Duodenal mucosa (tissue), 2 donors: ENCODE measurements at regions not wholly inside any gene's neighbourhood (a gene's known extent, or its start where the extent isn't known, plus 50 kb on each side); places are given as distances from the start of the nearest gene placed in this dataset.

Source experiments
- H3K27ac ChIP-seq: one replicate; pipeline ENCODE4 v1.7.0; 2013; ENCODE audit warnings: low read depth, low read length
- H3K27me3 ChIP-seq, 2 donors: one replicate each; pipeline ENCODE4 v1.7.0; 2013; ENCODE audit warnings: low read length in 2 of 2, control low read depth in 1 of 2; ENCODE audit not compliant: insufficient read depth in 2 of 2, control insufficient read depth in 1 of 2
- H3K36me3 ChIP-seq, 2 donors: one replicate each; pipeline ENCODE4 v1.7.0; 2013; ENCODE audit warnings: low read length in 2 of 2, control low read depth in 1 of 2; ENCODE audit not compliant: insufficient read depth in 2 of 2, control insufficient read depth in 1 of 2
- H3K4me1 ChIP-seq, 2 donors: one replicate each; pipeline ENCODE4 v1.7.0; 2013; ENCODE audit warnings: low read length in 2 of 2, control low read depth in 1 of 2; ENCODE audit not compliant: insufficient read depth in 2 of 2, control insufficient read depth in 1 of 2
- H3K4me3 ChIP-seq, 2 donors: one replicate each; pipeline ENCODE4 v1.7.0; 2013; ENCODE audit warnings: low read length in 2 of 2, low read depth in 1 of 2
- H3K9ac ChIP-seq, 2 donors: one replicate each; pipeline ENCODE4 v1.7.0; 2013; ENCODE audit warnings: low read length in 2 of 2, low read depth in 1 of 2
- H3K9me3 ChIP-seq, 2 donors: one replicate each; pipeline ENCODE4 v1.7.0; 2013; ENCODE audit warnings: low read length in 2 of 2, control low read depth in 1 of 2; ENCODE audit not compliant: control insufficient read depth in 1 of 2

DNA sequence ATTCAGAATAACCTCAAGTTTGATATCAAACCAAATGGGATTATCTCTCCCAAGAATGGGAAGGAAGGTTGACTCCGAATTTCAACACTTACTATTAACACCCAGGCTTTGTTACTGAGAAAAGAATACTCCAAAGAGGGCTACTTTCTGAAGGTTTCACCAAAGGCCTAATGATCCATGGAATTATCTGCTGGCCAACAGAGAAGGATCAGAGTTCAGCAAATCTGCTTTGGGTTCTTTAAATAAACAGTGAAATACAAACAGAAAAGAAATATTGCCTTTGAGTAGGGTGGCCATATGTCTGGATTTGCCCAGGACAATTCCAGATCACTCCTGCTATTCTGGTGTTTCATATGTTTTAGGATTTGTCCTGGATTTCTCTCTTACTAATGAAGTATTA lies 564.5 kb upstream of the PSMD7 start:
- no peak overlapping the region for H3K9ac ChIP-seq
- H3K4me3 ChIP-seq: no peak overlapping the region
- H3K27me3 ChIP-seq: no peaks in the 10 kb centered on the region
- no peaks in the 10 kb centered on the region for H3K4me1 ChIP-seq
- no peak overlapping the region for H3K27ac ChIP-seq
- H3K9me3 ChIP-seq: no peaks in the 10 kb centered on the region
- no peaks in the 10 kb centered on the region for H3K36me3 ChIP-seq

GRCh38 chr16:73730481-73731090 lies 566.0 kb upstream of the PSMD7 start:
- H3K4me1 ChIP-seq: no peaks in the 10 kb centered on the region
- no peaks in the 10 kb centered on the region for H3K36me3 ChIP-seq
- no peak overlapping the region for H3K4me3 ChIP-seq
- no peak overlapping the region for H3K27ac ChIP-seq
- no peak overlapping the region for H3K9ac ChIP-seq
- H3K9me3 ChIP-seq: no peaks in the 10 kb centered on the region
- H3K27me3 ChIP-seq: no peaks in the 10 kb centered on the region

GRCh38 chr16:73725156-73725555 lies 571.5 kb upstream of the PSMD7 start:
- no peaks in the 10 kb centered on the region for H3K4me1 ChIP-seq
- H3K36me3 ChIP-seq: no peaks in the 10 kb centered on the region
- no peak overlapping the region for H3K27ac ChIP-seq
- no peaks in the 10 kb centered on the region for H3K9me3 ChIP-seq
- H3K4me3 ChIP-seq: no peak overlapping the region
- no peak overlapping the region for H3K9ac ChIP-seq
- H3K27me3 ChIP-seq: no peaks in the 10 kb centered on the region

DNA sequence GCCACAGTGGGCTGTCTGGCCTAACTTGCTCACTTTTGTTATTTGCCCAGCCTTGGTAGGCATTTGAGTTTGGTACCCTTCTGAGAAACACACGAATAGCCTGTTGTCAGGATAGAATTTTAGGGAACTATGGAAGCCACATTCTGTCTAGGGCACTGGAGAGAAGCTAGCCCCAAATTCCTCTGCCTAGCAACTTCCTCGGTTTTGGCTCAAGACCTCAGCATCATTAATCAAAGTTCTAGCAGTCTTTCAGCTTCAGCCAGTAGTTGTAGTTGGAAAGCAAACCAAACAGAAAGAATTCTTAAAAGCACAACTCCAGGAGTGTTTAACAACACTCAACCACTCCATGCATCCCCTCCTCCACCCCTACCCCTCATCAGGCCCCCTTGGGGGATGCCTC lies 572.1 kb upstream of the PSMD7 start:
- Histone ChIP-seq H3K27me3 (no peaks in the 10 kb centered on the region), H3K9me3 (no peaks in the 10 kb centered on the region), H3K36me3 (no peaks in the 10 kb centered on the region), H3K4me3 (no peak overlapping the region), H3K27ac (no peak overlapping the region), H3K9ac (no peak overlapping the region), H3K4me1 (no peaks in the 10 kb centered on the region)

- H3K4me3 ChIP-seq: no peak overlapping the region
- H3K9ac ChIP-seq: no peak overlapping the region
- H3K27ac ChIP-seq: no peak overlapping the region
- no peaks in the 10 kb centered on the region for H3K9me3 ChIP-seq
- H3K27me3 ChIP-seq: no peaks in the 10 kb centered on the region
- no peaks in the 10 kb centered on the region for H3K36me3 ChIP-seq
- no peaks in the 10 kb centered on the region for H3K4me1 ChIP-seq
These were observed 579.2 kb upstream of the PSMD7 start for GRCh38 chr16:73717266-73717974.

DNA sequence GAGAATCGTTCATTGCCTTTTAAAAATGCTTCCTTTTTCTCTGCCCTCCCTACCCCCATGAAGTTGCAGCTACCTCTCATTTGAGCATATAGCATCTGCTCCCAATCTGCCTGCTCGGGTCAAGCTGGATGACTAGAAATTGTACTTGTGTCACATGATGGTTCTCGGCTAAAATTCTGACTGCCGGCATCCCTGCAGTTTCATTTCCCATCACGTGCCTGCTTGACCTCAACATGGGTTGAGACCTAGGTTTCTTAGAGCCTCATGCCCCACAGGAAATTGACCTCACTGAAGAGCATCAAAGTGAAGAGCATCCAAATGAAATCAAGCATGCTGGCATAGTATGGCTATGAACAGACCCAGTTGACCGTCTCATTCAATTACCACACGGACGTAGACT lies 581.6 kb upstream of the PSMD7 start:
- Histone ChIP-seq H3K9me3 (no peaks in the 10 kb centered on the region), H3K27ac (no peak overlapping the region), H3K4me3 (no peak overlapping the region), H3K27me3 (no peaks in the 10 kb centered on the region), H3K36me3 (no peaks in the 10 kb centered on the region), H3K9ac (no peak overlapping the region), H3K4me1 (no peaks in the 10 kb centered on the region)

DNA sequence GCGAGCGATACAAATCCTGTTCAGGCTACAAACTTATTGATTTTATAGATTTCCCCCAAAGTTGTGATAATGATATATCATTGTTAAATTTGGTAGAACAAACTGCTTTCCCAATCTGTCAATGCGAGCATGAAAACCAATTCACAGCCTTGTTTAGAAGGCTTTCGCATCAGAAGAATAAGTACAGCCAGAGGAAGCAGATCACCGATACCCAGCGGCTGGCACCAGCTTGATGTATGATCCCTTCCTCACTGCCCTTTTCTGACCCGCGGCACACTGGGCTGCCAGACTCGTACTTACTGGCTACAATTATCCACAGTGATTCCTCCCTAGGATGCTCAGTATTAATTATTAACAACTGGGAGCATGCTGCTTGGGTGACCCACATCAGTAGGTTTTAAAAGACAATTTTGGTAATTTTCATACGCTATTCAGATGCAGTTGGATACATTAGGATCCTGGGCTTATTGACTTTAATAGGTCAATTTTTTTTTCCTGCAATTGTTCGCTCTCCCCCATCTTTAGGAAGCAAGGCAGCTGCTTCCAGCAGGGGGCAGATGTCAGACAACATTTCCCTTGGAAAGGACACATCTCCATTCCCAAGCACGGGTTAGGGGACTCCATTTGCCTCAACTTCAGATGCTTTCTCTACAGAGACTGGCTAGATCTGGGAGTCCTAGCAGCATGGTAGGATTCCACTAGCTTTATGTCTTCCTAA lies 582.7 kb upstream of the PSMD7 start:
- H3K9ac ChIP-seq: no peak overlapping the region
- H3K27ac ChIP-seq: no peak overlapping the region
- H3K4me1 ChIP-seq: no peaks in the 10 kb centered on the region
- no peaks in the 10 kb centered on the region for H3K9me3 ChIP-seq
- H3K36me3 ChIP-seq: no peaks in the 10 kb centered on the region
- H3K4me3 ChIP-seq: no peak overlapping the region
- no peaks in the 10 kb centered on the region for H3K27me3 ChIP-seq

GRCh38 chr16:73713251-73713650 lies 583.4 kb upstream of the PSMD7 start:
- Histone ChIP-seq H3K36me3 (no peaks in the 10 kb centered on the region), H3K9me3 (no peaks in the 10 kb centered on the region), H3K4me3 (no peak overlapping the region), H3K4me1 (no peaks in the 10 kb centered on the region), H3K27me3 (no peaks in the 10 kb centered on the region), H3K27ac (no peak overlapping the region), H3K9ac (no peak overlapping the region)

DNA sequence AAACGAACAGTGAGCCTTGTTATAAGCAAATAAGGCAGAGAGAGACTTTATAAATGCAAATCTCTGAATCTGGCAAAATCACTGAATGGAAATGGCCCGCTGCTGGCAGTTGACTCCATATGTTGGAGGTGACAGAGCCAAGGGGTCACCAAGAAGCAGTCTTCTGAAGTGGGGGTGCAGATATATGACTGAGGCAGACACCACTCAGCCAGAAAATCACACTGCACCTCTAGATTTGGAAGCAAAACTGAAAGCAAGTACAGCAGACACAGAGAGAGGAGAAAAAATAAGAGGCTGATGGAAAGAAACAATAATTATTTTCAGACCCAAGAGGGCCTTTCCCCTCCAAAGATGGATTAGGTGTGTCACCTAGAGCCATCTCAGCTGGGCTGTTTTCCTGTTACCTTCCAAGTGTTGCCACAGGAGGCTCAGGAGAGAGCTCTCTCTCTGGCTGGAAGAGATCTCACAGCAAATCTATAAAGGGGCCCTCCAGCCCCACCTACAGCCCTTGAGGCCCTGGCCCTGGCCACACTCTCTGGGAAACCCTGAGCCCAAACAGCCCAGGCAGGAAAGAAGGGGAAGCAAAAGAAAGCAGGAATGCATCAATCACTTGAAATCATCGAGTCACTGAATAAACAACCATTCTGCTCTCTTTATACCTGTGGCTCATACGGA lies 585.1 kb upstream of the PSMD7 start:
- no peaks in the 10 kb centered on the region for H3K9me3 ChIP-seq
- no peak overlapping the region for H3K4me3 ChIP-seq
- H3K27me3 ChIP-seq: no peaks in the 10 kb centered on the region
- H3K4me1 ChIP-seq: no peaks in the 10 kb centered on the region
- H3K36me3 ChIP-seq: no peaks in the 10 kb centered on the region
- H3K9ac ChIP-seq: no peak overlapping the region
- H3K27ac ChIP-seq: no peak overlapping the region

GRCh38 chr16:73710526-73710925 lies 586.1 kb upstream of the PSMD7 start:
- H3K9ac ChIP-seq: no peak overlapping the region
- no peaks in the 10 kb centered on the region for H3K4me1 ChIP-seq
- no peak overlapping the region for H3K27ac ChIP-seq
- H3K9me3 ChIP-seq: no peaks in the 10 kb centered on the region
- H3K4me3 ChIP-seq: no peak overlapping the region
- H3K27me3 ChIP-seq: no peaks in the 10 kb centered on the region
- H3K36me3 ChIP-seq: no peaks in the 10 kb centered on the region
